ENCODE measurements at regions not wholly inside any gene's neighbourhood (a gene's known extent, or its start where the extent isn't known, plus 50 kb on each side); places are given as distances from the start of the nearest gene placed in this dataset.
"Not testable (repeated sequence)": the region's sequence is repeated elsewhere in the genome, so short reads cannot be mapped to it uniquely, and the experiment has no call there.

GRCh38 chr6:79431537-79431933, 105.7 kb downstream of the LCA5 start:
- DNase-seq (ENCODE audit: low spot score) = no peak

- DNase-seq (ENCODE audit: low spot score) = no peak
These were observed 106.2 kb downstream of the LCA5 start for GRCh38 chr6:79430913-79431536.

- DNase-seq (ENCODE audit: low spot score) = no peak
These were observed 109.5 kb downstream of the LCA5 start for GRCh38 chr6:79427721-79428120.

GRCh38 chr6:79426625-79427278, 110.5 kb downstream of the LCA5 start:
- DNase-seq (ENCODE audit: low spot score) = no peak

GRCh38 chr6:79425589-79426311, 111.5 kb downstream of the LCA5 start:
- peak; percentile 65 for DNase-seq (ENCODE audit: low spot score)

GRCh38 chr6:79423216-79423615, 114.0 kb downstream of the LCA5 start:
- DNase-seq (ENCODE audit: low spot score) = no peak

- no peak for DNase-seq (ENCODE audit: low spot score)
These were observed 114.6 kb downstream of the LCA5 start for GRCh38 chr6:79422666-79423065.

GRCh38 chr6:79421707-79422484, 115.3 kb downstream of the LCA5 start:
- DNase-seq (ENCODE audit: low spot score) = peak; percentile 69

GRCh38 chr6:79421001-79421411, 116.2 kb downstream of the LCA5 start:
- no peak for DNase-seq (ENCODE audit: low spot score)

GRCh38 chr6:79420054-79420453, 117.2 kb downstream of the LCA5 start:
- DNase-seq (ENCODE audit: low spot score) = no peak

GRCh38 chr6:79416931-79417330, 120.3 kb downstream of the LCA5 start:
- DNase-seq (ENCODE audit: low spot score) = no peak

GRCh38 chr6:79413562-79414002, 123.6 kb downstream of the LCA5 start:
- no peak for DNase-seq (ENCODE audit: low spot score)

- DNase-seq (ENCODE audit: low spot score) = no peak
These were observed 126.4 kb downstream of the LCA5 start for GRCh38 chr6:79410806-79411205.

GRCh38 chr6:79408256-79408974, 128.8 kb downstream of the LCA5 start:
- no peak for DNase-seq (ENCODE audit: low spot score)

GRCh38 chr6:79404677-79405076, 132.6 kb downstream of the LCA5 start:
- peak; percentile 75 for DNase-seq (ENCODE audit: low spot score)

GRCh38 chr6:79404261-79404660, 133.0 kb downstream of the LCA5 start:
- DNase-seq (ENCODE audit: low spot score) = no peak

- DNase-seq (ENCODE audit: low spot score) = no peak
These were observed 133.7 kb downstream of the LCA5 start for GRCh38 chr6:79403563-79403962.

- DNase-seq (ENCODE audit: low spot score) = no peak
These were observed 134.1 kb downstream of the LCA5 start for GRCh38 chr6:79403086-79403485.

- DNase-seq (ENCODE audit: low spot score) = no peak
These were observed 137.7 kb downstream of the LCA5 start for GRCh38 chr6:79399499-79399898.

GRCh38 chr6:79398617-79399016, 138.6 kb downstream of the LCA5 start:
- DNase-seq (ENCODE audit: low spot score) = not testable (repeated sequence)

- no peak for DNase-seq (ENCODE audit: low spot score)
These were observed 140.6 kb downstream of the LCA5 start for GRCh38 chr6:79396625-79397024.

GRCh38 chr6:79394690-79395089, 142.5 kb downstream of the LCA5 start:
- DNase-seq (ENCODE audit: low spot score) = no peak
